ENCODE measurements at regions not wholly inside any gene's neighbourhood (a gene's known extent, or its start where the extent isn't known, plus 50 kb on each side); places are given as distances from the start of the nearest gene placed in this dataset.

Small RNA genes in the stretch of these regions (small RNA-seq; reads per million reads assigned to genes)
- gene AC114737.2: 0 reads per million in 4 donors
